ENCODE measurements at regions not wholly inside any gene's neighbourhood (a gene's known extent, or its start where the extent isn't known, plus 50 kb on each side); places are given as distances from the start of the nearest gene placed in this dataset.

- no peak overlapping the region for H3K4me3 ChIP-seq (ENCODE audit: low read depth in 2 of 2, low read length in 2 of 2)
- no peaks in the 10 kb centered on the region for H3K4me1 ChIP-seq (ENCODE audit: control insufficient read depth, insufficient read depth, low read length)
- no peak for ATAC-seq
- H3K27me3 ChIP-seq (ENCODE audit: control insufficient read depth, insufficient read depth, low read length) = no peaks in the 10 kb centered on the region
- TF ChIP-seq REST (IDR thresholded peaks at IDR 0.05; ENCODE audit: insufficient read depth in 1 of 2, low read depth in 2 of 2, low read length in 1 of 2) (no peak), TCF7L2 (IDR thresholded peaks at IDR 0.05; ENCODE audit: low read depth, low read length) (no peak)
- intact Hi-C loops (cut with micrococcal nuclease; ENCODE audit: unreplicated experiment) (no loop called here), in situ Hi-C loops (cut with HindIII; ENCODE audit: low pct_unique_long_range_greater_than_20kb, low sequenced_read_pairs) (no loop called here)
- CTCF ChIA-PET = no interaction called here
- BruUV-seq (replicated peaks) = no TSS peak
- POLR2A ChIA-PET = no interaction called here
- H3K27ac ChIP-seq (ENCODE audit: low read length) = no peak overlapping the region
- no peak for DNase-seq (ENCODE audit: low read depth, low spot score)
- H3K9me3 ChIP-seq (ENCODE audit: control insufficient read depth, insufficient read depth, low read depth, low read length) = no peaks in the 10 kb centered on the region
- H3K36me3 ChIP-seq (ENCODE audit: control insufficient read depth, insufficient read depth, low read length) = no peaks in the 10 kb centered on the region
Measured at GRCh38 chr9:80223897-80224296, 652.1 kb downstream of the TLE4 start.

- no TSS peak for BruUV-seq (replicated peaks)
- Histone ChIP-seq H3K4me3 (ENCODE audit: low read depth in 2 of 2, low read length in 2 of 2) (no peak overlapping the region), H3K9me3 (ENCODE audit: control insufficient read depth, insufficient read depth, low read depth, low read length) (no peaks in the 10 kb centered on the region), H3K4me1 (ENCODE audit: control insufficient read depth, insufficient read depth, low read length) (no peaks in the 10 kb centered on the region), H3K27ac (ENCODE audit: low read length) (no peak overlapping the region), H3K27me3 (ENCODE audit: control insufficient read depth, insufficient read depth, low read length) (no peaks in the 10 kb centered on the region), H3K36me3 (ENCODE audit: control insufficient read depth, insufficient read depth, low read length) (no peaks in the 10 kb centered on the region)
- ATAC-seq = no peak
- ChIA-PET CTCF (no interaction called here), POLR2A (no interaction called here)
- in situ Hi-C loops (cut with HindIII; ENCODE audit: low pct_unique_long_range_greater_than_20kb, low sequenced_read_pairs) (no loop called here), intact Hi-C loops (cut with micrococcal nuclease; ENCODE audit: unreplicated experiment) (no loop called here)
- DNase-seq (ENCODE audit: low read depth, low spot score) = no peak
- TF ChIP-seq POLR2AphosphoS5 (IDR thresholded peaks at IDR 0.05; ENCODE audit: low read depth, low read length) (no peak), CTCF (IDR thresholded peaks at IDR 0.05) (no peak), REST (IDR thresholded peaks at IDR 0.05; ENCODE audit: insufficient read depth in 1 of 2, low read depth in 2 of 2, low read length in 1 of 2) (no peak), SIN3A (IDR thresholded peaks at IDR 0.05; ENCODE audit: borderline replicate concordance, insufficient read depth, low read depth, low read length) (no peak)
Measured at GRCh38 chr9:80222466-80223169, 650.9 kb downstream of the TLE4 start.

All from Panc1 (cell line).